Stimulated activated naive CD4-positive, alpha-beta T cell (primary cell): ENCODE measurements at regions not wholly inside any gene's neighbourhood (a gene's known extent, or its start where the extent isn't known, plus 50 kb on each side); places are given as distances from the start of the nearest gene placed in this dataset.

Source experiments
- DNase-seq, 6 experiments: peaks; one replicate each; lab custom pipeline; 2025; lab: John Stamatoyannopoulos, UW

DNA sequence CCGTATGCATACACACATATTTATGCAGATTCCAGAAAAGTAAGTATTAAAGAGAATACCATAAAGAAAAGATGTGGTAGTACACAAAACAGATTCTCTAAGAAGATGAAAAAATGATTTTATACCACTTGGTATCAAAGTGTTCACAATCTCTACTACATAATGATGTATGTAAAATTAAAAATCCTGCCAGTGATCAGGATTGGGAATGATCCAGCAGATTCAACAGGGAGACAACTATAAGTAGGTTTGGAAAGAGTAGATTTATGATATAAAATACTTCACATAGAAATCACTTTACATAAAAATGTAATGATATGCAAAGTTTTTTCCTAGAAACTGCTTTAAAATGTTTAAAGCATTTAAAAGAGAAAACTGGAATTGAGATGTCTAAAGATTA lies 447.0 kb downstream of the CNTNAP4 start:
- no peak for DNase-seq

DNA sequence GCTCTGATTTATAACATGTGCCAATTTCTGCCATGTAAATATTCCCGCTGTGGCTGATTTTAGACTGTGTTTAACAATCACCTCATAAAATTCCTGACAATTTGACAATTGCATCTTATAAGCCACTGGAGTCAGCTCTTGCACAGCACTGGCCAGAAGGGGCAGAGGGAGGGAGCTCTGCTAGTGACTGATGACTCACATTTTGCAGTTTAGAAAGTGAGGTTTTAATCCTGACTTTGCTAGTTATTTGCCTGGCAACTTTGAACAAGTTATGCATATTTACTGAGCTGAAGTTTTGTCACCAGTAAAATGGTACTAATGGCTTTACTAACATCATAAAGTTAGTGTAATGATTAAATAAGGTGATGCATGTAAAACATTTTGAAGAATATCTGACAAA lies 452.3 kb downstream of the CNTNAP4 start:
- DNase-seq, result no peak

DNA sequence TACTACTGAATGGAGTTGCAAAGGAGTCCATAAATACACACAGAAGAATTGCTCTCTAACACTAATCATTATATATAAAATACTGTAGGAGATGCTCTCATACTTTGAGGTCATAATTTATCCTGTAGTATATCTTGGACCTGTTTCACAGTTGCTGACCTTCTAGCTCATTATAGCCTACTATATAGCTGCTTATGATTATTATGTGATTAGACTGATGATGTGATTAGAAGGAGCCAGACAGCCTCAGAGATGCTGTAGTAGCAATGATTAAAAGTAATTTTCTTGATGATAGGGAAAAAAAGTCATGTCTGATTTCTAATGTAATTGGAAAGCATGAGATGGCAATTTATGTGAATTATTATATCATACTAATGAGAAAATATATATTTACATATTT lies 455.7 kb downstream of the CNTNAP4 start:
- no peak for DNase-seq

DNA sequence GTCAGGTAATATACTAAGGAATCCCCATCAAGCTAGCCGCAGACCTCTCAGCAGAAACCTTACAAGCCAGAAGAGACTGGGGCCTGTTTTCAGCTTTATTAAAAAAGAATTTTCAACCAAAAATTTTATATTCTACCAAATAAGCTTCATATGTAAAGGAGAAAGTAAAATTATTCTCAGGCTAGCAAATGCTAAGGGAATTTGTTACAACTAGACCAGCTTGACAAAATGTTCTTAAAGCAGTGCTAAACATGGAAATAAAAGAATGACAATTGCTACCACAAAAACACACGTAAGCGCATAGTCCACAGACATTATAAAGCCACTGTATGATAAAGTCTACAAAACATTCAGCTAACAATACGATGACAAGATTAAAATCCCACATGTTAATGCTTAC lies 449.4 kb upstream of the MON1B start:
- no peak for DNase-seq

DNA sequence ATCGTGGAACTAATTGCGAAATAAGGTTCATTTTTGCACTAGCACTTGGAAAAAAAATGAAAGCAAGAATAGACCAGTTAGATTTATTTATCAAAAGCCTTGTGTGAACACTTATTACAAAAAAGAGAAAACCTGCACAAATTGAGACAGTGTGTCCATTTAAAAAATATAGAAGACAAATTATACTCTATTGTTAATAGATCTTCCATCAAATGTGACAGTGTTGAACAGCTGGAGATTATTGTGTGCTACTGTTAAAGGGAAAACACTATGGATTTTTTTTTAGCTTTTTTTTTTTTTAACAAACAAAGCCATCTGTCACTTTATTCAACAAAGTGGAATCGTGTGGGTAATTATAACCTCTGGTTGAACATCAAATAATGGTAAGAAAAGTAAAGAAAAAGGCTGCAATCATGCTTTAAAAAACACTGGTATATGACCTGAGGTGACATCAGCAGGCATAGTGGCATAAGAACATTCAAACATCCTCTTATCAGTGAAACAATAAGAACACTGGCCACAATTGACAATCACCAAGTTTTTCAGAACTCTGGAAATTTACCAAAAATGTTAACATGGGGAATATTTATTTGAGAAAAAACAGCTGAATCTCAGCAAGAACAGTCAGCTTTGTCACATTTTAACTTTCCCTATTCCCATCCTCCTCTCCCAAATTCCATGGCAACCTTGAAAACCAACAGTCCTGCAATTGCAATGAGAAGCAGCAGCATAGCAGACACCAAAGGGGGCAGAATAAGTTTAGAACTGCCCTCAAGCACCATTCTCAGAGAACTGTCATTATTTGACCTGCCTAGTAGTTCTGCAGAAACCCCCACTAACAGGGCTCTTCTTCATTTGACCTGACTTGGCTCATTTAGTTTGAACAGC lies 442.3 kb upstream of the MON1B start:
- no peak for DNase-seq

DNA sequence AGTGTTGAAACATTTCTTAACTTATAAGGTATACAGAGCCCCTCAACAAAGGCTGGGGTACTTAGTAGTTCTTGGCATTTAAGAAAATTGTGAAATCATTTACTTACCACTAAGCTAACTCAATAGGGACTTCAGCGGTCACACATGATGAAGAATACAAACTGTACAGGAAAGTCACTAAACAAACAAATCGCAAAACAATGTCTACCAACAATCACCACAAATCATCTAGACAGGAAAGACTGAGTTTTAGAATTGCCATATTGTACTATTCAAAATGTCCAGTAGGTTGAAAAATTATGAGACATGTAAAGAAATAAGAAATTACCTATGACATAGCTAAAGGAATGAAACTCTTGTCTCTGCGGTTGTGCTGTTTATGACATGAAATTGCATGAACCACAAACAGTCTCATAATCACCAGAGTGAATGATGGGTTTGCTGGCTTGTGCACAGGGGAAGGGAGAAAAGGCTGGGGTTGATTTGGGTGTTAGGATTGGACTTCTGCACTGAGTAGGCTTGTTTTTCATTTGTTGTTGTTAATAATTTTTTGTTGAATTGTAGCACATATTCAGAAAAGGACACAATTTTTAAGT lies 441.1 kb upstream of the MON1B start:
- DNase-seq, result no peak

DNA sequence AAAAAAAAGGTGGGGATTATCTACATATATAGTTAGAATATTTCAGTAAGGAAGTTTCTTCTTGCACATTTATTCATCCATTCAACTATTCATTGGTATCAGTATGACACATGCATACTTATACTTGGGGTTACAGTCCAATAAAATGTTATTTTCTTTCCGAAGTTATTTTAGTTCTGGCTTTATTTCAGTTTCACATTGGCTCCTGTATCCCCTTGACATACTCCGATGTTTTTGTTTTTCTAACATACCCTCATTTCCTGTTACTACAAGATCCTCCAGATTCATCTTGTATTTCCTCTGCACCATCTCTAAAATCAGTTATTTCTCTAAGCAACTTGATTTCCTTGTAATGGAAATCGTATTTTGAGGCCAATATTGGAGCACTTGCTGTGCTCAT lies 435.5 kb upstream of the MON1B start:
- DNase-seq, result no peak

DNA sequence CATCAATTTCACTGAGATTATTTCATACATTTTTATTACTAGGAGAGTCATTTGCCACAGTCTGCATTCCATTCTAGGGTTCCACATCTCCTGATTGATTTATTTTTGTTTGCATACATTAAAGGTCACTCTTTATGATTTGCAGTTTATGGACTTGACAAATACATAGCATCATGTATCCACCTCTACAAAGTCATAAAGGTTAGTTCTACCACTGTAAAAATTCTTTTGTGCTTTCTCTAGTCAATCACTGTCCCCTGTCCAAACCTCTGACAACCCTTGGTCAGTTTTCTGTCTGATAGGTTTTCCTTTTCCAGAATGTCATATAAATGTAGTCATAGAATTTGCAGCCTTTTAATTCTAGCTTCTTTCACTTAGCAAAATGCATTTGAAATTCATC lies 434.6 kb upstream of the MON1B start:
- DNase-seq, result no peak

DNA sequence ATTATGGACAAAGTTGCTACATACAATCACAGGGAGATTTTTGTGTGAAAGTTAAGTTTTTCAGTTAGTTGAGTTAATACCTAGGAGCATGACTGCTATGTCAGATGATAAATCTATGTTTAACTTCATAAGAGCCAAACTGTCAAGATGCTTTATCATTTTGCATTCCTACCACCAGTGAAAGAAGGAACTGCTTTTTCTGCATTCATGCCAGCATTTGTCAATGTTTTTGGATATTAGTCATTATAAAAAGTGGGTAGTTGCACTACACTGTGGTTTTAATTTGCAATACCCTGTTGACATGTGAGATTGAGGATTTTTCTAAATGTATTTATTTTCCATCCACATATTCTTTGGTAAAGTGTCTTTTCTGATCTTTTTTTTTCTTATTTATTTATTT lies 434.0 kb upstream of the MON1B start:
- DNase-seq, result no peak

DNA sequence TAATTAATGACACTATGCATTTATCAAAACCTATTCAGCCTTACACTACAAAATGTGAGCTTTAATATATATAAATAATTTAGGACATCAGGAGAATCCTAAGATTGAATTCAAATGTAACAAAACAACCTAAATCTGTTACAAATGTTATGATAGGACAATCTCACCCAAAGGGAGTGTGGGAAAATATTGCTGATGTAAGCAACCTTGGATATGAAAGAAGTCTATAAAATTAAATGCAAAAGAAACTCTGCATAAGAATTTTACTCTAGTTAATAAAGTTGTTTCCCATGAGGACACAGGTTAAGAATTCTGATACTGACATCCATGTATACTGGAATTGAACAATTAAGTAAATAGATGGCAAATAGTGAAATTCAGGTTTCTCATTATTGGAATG lies 424.5 kb upstream of the MON1B start:
- no peak for DNase-seq

DNA sequence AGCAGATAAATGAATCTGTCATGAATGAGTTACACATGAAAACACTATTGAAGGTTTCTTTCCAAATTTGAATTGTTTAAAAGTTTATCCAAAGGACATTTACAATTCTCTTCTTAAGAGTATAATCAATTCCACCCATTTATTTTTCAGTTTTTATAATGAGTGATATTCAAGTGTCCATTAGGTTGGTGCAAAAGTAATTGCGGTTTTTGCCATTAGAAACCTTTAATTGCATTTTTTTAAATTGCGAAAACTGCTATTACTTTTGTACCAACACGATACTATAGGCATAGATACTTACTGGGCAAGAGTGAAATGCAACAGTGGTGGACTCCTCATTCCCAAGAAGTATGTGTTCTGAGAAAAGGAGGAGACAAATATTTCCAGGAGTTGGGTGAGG lies 422.7 kb upstream of the MON1B start:
- no peak for DNase-seq

DNA sequence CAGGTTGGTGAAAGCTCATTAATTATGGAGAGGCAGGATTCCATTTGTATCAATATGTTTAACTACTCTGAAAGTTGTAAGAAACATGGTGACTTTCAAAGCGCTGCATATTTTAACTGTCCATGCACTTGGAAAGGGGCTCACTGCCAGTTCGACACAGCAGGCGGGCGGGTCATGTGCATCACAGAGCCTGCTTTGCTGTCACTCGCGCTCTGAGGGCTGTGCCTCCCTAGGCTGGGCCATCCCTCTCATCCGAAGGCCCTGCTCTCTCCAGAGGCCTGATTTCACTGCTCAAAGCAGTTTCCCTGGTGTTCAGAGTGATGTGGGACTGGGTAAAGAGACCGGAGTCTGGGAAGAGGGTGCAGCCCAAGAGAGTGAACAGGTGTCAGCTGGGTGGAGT lies 422.0 kb upstream of the MON1B start:
- no peak for DNase-seq

DNA sequence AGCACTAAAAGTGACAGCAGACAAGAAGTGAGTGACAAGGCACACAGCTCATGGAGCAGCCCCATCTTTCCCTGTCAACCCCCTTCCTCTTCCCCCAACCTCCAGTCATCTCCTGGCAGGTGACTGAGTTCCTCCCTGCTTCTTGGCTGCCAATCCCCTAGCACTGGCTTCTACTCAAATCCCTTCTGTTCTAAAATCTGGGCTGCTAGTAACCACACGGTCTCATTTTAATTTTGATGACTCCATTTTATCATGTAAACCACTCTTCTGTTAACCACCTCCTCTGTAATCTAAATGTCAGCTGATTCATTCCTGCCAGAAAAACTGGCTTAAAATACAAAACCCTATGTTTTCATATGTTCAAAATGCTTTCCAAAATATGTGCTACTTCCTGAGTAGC lies 419.8 kb upstream of the MON1B start:
- DNase-seq, result no peak

DNA sequence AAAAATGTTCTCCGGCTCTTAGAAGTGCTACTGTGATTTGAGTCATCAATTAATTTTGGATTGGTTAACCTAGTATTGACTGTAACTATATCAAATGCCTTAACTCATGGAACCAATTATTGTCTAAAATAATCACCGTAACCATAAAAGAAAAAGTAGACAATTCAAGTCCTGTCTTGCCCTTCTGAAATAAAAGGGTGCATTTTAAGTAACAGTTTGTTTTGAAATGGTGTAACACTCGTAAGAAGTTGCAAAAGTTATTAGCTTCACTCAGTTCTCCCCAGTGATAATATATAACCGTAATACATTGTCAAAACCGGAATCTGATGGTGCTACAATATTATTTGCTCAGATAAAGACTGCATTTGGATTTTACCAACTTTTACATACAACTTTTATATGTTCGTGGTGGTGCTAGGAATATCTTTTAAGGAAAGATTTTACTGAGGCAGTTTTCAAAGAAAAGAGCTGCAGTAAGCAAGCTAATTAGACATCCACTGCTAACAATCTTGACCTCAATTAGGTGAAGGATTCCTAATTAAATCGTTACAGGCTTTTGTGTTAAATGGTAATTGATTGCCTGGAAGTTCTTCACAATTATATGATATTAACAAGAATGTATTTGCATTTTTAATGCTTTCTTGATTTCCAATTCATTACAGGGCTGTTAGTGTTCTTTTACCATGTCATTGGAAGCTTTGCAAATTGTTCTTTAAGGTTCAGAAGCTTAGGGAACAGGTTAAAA lies 413.1 kb upstream of the MON1B start:
- DNase-seq, result no peak

DNA sequence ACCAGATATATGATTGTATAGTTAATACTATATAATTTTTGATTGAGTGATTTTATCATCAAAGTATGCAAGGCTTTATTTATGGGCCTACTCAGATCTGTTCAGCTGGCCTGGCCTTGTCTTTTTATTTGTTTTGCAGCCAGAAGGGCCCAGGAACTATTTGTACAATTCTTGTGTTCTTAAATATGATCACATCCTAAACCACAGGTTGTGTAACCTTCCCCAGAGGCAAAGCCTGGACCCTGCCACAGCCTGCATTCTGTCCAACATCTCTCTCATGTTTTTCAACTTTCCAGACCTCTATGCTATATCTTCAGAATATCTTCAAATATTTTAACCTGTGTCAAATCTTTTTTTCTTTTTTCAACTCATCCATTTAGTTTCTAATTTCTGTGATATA lies 410.4 kb upstream of the MON1B start:
- no peak for DNase-seq

DNA sequence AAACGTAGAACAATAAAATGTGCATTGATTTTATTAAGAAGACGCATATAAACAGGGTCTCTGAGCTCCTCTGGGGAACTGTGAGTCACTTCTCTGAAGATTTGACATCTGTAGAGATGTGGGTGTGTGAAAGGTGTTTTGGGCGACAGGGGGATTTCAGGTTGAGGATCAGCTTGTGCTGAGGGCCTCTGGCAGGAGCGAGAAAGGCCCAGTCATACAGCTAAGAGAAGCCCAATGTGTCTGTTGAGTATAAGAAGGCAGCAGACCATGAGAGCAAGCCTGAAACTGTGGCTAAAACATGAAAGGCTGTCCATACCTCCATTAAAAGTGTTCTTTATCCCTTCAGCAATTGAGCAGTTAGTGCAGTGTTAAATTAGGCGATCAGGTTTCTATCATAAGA lies 406.5 kb upstream of the MON1B start:
- DNase-seq, result no peak

DNA sequence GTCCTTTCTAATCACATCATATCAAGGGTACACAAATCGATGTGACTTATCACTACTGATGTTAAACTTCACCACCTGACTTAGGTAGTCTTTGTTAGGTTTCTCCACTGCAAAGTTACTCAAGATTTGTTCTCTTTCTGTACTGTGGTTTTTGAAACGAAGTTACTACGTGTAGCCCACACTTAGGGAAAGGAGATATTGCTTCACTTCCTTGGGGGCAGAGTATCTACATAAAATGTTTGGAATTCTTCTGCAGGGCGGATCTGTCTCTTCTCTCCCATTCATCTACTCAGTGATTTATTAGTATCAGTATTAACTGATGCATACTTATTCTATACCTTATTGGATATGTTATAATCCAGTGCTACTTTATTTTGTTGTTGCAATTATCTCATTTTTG lies 403.6 kb upstream of the MON1B start:
- no peak for DNase-seq

DNA sequence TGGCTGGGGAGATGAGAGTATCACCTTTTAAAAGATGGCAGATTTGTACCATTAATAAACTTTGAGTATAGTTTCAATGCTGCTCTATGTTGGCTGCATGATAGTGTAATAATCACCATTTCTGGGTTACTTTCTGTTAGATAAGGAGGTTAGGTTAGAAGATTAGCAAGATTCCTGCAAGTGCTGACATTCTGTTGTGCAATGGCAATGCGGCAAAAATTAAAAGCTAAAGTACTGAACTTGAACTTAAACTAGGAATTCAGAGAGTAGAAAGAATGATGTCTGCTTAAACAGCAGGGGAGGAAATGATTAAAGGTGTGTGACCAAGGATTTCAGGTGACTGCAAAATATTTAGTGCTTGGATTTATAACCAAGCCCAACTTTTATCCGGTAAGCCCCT lies 399.8 kb upstream of the MON1B start:
- no peak for DNase-seq

DNA sequence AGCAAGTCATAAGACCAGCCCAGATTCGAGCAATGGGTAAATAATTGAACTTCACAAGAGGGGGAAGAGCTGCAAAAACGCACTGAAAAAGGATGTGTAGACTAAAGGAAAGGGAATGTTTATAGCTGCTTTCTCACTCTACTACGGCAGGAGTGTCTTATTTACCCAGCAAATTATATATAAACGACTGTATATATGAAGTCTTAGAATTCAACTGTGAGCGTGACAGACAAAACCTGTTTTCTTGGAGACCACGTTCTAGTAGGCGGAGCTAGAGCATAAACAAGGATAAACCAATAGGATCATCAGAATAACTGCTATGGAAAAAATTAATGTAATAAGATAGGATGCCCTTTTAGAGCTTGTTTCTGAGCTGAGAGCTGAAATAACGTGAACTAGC lies 394.6 kb upstream of the MON1B start:
- DNase-seq, result no peak

DNA sequence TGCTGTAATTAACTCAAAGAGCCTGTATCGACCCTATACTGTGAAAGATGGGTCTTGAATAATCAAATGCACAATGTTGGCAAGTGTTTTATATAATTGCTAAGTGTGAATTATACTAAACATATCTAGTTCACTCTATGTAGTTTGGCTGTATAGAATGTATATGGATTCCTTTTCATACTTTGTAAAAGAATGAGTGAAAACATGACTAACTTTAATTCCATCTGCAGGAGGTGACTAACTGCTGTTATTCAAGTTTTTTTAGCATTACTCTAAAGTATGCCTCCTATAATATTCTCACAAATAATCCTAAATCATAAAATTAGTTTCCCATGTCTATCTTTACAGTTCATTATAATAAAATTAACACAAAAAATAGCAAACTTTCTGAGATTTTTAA lies 394.0 kb upstream of the MON1B start:
- DNase-seq, result no peak

DNA sequence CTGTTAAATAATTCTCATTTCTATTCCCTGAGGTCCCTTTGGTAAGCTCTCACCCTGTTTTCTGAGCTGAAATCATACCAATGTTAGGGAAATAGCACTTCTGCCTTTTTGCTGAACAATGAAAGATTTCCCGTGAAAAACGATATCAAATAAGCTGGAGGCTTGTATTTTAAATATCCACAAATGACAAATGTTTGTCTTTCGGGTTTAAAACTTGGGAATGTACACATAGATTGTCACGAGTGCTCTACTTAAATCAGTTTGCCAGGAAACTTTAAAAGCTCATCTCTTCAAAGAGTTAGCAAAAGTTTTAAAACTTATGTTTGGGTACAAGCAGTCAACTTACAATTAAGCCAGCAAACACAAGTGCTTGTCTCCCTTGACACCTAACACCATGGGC lies 393.5 kb upstream of the MON1B start:
- DNase-seq, result no peak

DNA sequence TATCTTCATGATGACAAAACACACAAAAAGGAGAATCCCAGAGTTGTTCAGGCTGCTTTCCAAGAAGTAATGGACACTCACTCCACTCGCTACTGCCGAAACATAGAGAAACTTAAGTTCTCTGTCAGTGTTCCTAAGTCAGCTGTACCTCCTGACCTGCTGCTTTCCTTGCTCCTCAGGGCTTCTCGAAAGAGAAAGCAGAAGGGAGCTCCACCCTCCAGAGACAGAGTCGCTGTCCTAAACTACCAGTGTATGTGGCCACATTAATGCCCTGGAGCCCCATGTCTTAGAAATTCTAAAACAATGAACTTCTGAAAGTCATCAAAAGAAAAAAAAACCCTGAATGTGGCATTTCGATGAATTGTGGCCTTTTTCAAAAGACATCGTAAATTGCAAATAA lies 390.8 kb upstream of the MON1B start:
- DNase-seq, result no peak

DNA sequence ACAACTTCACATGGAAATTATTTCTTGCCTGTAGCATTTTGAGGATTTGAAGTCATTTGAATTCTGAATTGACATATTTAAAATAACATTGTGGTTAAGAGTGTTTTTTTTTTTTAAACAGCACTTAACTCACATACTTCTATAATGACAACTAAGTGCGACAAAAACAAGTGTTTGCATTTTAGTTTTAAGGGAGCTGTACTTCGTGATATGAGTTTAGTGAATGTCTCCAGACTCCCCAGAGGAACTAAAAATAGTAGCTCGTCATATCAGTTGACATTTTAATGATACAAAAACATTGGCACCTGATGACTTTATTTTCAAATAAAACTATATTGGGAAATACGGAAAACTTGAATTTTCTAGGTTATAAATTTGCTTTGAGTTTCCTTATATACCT lies 389.6 kb upstream of the MON1B start:
- no peak for DNase-seq
